GM21529 (cell line): ENCODE measurements at regions not wholly inside any gene's neighbourhood (a gene's known extent, or its start where the extent isn't known, plus 50 kb on each side); places are given as distances from the start of the nearest gene placed in this dataset.

ENCODE experiments used
- ATAC-seq: cut with Tn5 transposase; IDR thresholded peaks from one replicate; pipeline ENCODE4 v1.9.1; 2021; ENCODE audit not compliant: unreplicated experiment

DNA sequence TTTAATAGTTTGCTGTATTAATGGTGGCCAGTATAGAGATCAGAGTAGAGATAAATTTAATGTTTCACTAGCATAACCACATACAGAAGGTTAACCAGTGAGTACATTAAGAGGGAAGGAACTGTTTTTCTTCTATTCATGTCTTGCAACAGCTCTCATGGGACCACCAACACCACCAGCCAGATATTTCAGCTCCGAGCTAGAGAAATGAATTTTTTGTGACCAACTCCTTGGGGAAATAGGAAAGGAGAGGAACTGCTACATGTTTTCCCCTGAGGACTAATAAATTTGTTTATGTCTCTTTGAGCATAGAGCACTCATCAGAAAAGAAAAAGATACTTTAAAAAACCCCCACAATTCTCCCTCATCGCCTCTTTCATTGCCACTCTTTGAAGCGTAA lies 247.5 kb downstream of the MBNL1 start:
- ATAC-seq: no peak

DNA sequence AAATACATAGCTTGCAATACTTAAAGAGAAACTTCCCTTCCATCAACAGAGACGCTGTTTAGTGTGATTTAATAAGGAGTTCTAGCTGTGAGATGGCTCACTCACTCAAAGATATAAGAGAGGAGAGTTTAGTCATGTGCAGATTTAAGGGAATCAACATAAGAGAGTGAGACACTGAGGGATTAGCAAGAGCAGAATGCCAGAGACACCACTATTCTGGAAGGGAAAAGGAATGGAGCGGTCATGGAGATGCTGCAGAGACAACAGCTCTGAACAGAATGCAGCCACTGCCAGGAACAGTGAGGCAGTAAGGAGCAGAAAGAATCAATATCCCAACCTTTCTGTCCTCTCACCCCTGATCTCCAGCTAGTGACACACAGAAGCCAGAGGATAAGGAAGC lies 248.8 kb downstream of the MBNL1 start:
- no peak for ATAC-seq

DNA sequence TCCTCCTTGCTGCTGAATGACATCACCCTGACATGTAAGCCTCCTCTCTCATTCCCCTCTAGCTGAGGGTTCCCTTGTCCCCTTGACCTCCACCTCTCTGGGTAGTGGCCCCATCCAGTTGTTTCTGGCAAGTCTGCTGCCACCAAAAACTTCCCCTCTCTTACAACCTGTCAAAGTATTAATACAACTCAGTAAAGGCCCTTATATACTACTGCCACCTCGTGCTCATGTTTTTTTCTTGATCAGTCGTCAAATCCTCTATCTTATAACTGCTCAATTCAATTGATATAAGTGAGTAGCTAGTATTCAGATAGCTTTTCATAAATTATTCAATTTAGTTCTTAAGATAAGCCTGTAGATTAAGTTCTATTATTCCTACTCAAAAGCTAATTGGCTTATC lies 249.6 kb downstream of the MBNL1 start:
- no peak for ATAC-seq

DNA sequence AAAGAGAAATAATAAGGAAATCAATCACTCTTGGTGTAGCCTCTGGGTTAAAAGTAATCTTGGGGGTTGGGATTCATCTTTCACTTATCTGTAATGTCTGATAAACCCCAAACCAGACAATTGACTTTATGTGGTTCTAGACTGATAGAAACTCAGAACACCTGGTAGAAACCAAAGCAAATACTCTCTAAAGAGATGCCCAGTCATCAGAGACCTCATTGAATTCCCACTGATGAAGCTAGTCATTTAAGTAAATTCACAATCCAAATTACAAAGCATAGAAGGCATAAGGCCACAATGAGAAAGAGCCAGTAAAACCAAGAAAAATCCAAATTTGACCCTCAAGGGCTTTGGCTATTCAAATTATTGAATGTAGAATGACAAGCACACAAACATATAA lies 250.6 kb downstream of the MBNL1 start:
- ATAC-seq: peak; percentile 66

DNA sequence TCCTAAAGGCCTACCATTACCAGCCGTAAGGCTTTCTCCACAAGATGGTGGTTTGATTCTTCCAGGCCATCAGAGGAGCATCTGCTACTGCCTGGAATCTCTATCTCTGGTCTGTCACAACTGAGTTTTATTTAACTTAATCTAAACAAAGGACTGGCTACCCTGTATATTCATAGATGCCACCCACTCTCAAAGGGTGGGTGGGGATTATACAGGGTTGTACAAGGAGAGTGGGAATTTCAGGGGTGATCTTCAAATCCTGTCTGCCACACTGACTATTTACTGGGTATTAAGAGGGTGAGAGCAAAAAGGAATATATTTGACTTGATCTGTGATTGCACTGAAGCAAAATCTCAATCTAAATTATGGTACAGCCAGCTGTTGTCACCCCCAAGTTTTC lies 253.3 kb downstream of the MBNL1 start:
- no peak for ATAC-seq

DNA sequence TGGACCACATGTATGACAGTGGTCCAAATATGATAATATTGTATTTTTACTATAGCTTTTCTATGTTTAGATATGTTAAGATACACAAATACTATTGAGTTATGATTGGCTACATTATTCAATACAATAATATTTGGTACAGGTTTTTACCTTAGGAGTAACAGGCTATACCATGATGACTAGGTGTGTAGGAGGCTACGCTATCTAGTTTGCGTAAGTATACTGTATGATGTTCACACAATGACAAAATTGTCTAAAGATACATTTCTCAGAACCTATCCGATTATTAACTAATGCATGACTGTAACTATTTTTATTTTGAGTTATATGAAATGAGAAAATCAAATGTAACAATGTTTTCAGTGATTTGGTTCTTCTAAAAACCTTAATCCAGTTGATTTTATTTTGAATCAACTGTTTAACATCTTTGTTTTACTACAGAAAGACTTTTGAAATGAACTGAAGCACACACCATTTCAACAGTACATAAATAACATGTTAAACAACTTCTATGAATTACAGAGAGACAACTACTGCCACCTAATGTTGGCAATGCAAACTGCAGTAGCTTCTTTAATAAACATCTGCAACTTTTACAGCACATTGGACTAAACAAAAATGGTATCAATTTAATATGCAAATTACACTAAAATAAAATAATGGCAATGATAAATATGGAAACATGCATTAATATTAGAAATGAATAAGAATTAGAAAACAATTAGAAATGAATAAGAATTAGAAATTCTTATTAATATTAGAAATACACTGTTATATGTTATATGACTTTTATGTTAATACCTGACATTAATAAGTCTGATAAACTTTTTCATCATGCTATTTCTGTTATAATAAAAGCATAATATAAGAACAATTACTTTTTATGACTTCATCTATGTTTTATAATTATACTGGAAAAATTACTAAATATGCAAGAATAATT lies 255.7 kb downstream of the MBNL1 start:
- ATAC-seq: peak; percentile 74

DNA sequence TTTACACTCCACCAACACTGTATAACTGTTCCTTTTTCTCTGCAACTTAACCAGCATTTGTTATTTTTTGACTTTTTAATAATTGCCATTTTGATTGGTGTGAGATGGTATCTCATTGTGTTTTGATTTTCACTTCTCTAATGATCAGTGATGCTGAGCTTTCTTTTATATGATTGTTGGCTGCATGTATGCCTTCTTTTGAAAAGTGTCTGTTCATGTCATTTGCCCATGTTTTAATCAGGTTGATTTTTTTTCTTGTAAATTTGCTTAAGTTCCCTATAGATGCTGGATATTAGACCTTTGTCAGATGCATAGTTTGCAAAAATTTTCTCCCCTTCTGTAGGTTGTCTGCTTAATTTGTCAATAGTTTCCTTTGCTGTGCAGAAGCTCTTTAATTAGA lies 263.0 kb downstream of the MBNL1 start:
- no peak for ATAC-seq

DNA sequence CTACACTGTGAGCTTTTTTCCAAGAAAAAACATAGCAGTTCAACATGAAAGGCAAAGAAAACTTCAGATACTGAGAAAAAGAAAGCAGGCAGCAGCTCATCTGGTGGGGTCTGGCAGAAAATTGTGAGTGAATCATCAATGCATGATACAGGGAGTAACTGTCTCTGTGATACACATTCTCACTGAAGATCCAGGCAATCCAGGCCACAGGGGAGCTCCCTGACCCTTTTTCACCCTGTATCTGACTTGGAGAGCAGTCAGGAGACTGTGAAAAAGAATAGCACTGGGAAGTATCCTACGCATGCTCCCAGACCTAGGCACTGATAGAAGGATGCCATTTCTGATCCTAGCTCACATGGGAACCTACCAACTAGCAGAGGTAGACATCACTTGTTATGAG lies 269.8 kb downstream of the MBNL1 start:
- ATAC-seq: no peak

DNA sequence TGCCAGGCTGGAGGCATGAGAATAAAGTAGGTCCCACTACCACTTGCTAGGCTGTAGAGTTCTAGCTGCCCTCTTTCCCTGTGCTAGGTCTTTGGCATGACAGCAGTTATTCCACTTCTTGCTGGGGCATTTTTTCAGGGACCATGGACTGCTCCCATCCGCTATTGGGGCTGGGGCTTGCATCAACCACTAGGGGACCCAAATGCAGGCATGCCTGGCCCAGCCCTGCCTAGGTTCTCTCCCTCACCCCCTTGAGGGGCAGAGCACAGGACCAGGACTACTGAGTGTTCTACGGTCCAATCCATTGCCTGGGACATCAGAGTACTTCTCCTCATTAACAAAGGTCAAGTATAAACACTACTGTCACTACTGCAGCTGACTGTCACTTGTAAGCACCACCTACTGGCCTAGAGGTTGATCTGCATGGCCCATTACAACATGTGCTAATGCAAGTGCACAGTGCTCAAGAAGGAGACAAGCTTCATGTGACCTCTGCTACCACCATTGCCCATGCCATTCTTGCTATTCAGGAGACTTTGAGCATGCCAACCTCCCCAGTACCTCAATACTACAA lies 270.5 kb downstream of the MBNL1 start:
- ATAC-seq: peak; percentile 45

DNA sequence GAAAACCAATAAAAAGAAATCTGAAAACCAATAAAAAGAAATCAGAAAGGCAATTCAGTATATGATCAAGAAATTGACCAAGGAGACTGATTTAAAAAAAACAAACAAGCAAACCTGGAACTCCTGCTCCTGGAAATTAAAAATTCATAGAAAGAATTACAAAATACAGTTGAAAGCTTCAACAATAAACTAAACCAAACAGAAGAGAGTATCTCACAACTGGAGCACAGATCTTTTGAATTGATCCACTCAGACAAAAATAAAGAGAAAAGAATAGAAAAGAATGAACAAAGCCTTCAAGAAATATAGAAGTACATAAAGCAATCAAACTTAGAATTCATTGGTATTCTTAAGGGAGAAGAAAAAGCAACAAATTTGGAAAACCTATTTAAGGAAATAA lies 271.4 kb downstream of the MBNL1 start:
- ATAC-seq: no peak

DNA sequence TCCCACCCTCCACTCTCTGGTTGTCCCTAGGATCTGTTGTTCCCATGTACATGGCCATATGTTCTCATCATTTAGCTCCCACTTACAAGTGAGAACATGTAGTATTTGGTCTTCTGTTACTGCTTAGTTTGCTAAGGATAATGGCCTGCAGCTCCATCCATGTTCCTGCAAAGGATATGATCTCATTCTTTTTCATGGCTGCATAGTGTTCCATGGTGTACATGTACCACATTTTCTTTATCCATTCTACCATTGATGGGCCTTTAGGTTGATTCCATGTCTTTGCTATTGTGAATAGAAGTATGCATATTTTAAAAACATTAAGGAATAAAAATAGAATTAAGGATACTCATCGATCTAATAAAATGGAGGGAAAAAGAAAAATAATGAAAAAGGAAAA lies 278.4 kb downstream of the MBNL1 start:
- ATAC-seq: no peak

DNA sequence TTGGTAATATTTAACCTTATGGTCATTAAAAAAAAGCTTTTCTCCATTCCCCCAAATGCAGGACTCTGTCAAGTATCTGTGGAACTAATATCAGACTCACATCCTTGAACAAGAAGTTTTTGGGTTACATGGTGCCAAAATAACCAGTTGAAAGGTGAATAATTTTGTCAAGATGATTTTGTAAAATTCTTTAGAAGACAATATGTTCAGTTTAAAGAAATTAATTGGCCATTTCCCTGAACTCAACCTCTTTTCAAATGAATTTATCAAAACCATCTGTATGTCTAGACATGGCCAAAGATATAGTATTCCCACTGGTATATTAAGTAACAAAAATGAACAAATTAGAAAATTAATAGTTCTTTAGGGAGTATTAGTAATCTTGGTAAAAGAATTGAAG lies 280.5 kb downstream of the MBNL1 start:
- no peak for ATAC-seq

DNA sequence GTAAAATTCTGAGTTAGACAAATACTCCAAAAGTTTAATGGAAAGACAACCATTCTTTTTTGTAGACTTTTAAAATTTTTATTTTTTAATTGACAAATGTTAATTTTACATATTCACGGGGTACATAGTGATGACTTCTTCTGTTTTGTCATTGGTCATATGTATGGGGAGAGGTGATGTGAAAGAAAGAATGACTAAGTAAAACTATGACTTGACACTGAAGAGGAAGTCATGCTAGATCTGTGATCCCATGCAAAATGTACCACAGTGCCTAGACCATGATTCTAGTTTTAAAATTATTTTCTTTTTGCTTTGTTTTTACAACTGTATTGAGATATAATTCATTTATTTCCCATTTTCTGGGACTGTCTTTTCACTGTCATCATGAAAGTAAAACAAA lies 281.6 kb downstream of the MBNL1 start:
- peak; percentile 56 for ATAC-seq

DNA sequence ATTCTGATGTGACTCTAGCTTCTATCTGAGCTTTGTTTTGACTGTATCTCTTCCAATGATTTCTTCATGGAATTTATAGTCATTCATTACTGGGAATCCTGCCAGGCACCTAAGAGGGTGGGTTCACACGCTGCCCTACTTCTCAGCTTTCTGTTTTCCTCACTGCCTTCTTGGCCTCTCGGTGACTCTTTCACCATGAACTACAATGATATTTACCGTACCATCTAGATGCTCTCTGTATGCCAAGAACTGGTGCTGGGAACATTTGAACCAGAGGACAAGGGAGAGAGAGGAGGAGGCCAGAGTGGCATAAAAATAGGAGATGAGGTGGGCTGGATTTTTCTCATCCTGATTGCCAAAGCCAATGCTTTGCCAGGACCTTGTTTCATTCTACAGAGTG lies 280.0 kb upstream of the P2RY1 start:
- no peak for ATAC-seq

DNA sequence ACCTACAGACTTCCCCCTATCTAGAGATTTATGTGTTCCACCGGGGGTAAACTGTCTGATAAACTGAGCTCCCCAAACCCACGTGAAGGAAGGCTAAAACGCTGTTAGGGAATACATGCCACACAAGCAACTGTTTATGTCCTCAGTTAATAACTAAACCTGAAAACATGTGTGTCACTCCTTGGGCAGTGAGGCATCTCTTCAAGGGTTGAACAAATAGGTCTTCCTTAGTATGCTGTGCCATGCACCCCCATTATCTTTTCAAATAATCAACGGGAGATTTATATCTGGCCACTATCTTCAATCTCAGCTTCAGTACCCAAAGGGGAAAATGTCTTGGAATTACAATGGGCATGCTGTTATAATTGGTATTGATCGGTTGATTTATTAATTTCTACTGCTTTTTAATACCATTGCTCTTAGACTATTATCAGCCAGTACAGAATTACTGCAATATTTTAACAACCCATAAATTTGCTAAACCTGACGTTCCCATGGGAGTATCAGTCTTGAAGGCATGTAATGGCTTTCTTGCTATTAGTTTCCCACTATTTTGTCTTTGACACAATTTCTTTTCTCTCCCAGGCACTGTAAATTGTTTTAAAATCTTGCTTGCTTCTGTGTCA lies 279.2 kb upstream of the P2RY1 start:
- no peak for ATAC-seq

DNA sequence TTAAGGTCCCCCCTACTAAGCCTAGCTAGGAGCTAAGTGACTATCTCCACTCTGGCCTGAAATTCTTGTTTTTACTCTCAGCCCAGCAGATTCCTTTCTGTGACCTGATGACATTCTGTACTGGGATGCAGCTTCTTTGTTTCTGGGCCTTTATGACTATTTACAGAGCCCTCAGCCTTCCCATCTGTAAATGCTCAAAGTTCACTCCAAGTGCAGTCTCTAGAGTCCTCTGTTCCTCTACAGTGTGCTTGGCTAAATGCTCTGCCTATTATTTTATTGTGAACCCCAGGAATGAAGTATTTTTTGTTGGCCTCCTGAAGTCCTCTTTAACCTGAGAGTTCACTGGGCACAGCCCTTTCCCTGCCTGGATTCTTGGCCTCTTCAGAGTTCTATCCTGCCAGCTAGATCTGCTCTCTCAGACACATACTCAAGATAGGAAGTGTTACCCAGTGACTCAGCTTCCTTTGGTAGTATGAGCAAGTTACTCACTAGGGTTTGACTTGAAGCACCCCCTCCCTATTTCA lies 278.1 kb upstream of the P2RY1 start:
- ATAC-seq: peak; percentile 70

DNA sequence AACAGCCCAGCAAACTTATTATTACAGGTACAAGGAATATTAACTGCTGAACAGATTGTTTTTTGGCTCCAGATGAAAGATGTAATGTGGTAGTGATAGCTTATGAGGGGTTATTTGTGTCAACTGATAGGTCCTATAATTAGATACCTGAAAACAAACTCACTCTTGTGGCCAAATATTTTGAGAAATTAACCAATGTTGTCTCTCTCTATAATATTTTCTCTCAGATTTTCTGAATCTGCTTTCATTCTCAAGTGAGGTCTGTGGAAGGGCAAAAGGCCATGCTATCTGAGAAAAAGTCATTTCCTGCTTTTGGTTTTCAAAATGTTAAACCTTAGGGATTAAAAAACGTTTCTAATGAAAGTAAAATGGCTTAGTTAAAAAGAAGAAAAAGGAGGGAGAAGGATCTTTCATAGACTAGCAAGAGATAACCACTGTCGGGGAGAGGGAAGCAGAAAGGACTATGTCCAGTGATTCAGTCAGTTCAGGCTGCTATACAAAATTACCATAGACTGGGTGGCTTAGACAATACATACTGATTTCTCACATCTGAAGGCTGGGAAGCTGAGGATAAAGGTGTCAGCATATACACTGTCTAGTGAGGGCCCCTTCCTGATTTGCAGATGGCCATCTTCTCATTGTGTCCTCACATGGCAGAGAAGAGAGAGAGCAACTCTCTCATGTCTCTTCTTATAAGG lies 277.5 kb upstream of the P2RY1 start:
- peak; percentile 63 for ATAC-seq

DNA sequence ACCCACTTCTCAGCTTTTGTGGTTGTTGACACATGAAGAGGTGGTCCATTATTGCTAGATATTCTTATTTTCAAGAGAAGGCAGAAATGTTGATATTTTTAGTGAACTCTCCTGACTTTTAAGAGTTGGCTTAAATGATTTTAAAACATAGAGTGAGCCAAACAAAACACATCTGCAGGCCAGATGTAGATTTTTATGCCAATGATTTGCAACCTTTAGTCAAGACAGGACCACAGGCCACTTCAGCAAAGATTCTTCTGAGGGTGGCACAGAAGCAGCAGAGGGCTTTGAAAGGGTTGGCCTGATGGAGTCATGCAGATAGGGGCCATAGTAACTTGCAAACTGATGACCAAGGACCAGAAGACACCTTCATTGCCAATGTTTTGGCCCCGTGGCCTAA lies 276.5 kb upstream of the P2RY1 start:
- ATAC-seq: no peak

DNA sequence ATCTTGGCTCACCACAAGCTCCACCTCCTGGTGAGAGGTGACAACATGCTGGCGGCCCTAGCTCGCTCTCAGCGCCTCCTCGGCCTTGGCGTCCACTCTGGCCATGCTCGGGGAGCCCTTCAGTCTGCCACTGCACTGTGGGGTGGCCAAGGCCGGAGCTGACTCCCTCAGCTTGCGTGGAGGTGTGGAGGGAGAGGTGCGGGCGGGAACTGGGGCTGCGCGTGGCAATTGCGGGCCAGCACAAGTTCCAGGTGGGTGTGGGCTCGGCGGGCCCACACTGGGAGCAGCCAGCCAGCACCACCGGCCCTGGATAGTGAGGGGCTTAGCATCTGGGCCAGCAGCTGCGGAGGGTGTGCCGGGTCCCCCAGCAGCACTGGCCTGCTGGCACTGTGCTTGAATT lies 275.7 kb upstream of the P2RY1 start:
- ATAC-seq: no peak

DNA sequence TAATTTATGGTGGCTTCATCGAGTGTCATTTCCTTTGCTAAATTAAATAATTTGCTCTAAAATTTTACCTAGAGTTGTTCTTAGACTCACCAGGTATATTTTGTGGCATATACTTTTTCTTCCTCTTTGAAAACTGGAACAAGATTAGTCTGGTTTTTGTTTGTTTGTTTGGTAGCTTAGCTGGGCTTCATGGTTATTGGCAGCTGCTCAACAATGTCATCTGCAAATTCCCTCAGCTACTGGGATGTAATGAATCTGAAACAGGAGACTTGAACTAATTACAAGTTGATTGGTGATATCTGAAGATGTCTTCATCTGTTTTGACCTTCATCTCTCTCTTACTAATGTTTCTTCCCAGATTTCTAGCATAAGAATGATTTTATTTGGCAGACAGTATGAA lies 270.5 kb upstream of the P2RY1 start:
- no peak for ATAC-seq

DNA sequence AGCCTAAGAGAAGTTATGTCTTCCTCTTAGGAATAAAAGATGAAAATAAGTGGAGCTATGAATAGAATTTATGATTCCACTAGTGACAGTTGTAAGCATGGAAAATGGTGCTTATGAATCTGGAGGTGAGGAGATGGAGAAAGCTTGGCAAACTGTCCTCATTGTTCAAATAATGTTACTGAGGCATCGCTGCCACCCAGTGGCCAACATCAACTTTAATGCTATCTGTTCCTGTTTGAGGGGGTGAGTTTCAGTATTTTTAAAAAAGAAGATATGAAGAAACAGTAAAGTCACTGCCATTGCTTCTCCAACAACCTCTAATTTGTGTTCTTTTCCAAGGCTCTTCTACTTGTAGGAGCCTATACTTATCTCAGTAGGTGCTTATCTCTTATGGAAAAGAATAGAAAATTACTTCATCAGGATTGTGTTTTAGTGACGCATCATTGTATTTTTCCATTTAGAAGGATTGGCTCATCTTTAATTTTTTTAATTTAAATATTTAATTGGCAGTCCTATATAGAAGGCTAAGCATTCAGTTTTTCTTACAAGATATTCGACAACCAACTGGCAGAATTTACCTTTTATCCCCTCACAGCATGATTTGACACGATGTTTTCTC lies 260.4 kb upstream of the P2RY1 start:
- ATAC-seq: peak; percentile 84
